Activated CD4-positive, alpha-beta T cell treated with anti-CD3 and anti-CD28 coated beads, Interleukin-2, amount 10 ng/mL, durations not matched to agents 7 days and 5 days (primary cell): ENCODE measurements at regions not wholly inside any gene's neighbourhood (a gene's known extent, or its start where the extent isn't known, plus 50 kb on each side); places are given as distances from the start of the nearest gene placed in this dataset.
"Not testable (repeated sequence)": the region's sequence is repeated elsewhere in the genome, so short reads cannot be mapped to it uniquely, and the experiment has no call there.

Experiments
- CTCF ChIA-PET: fragments of 350-600 bp; sonication (Branson Sonifier 250); formaldehyde crosslinking; loops from one replicate; lab custom pipeline; 2021; ENCODE audit warnings: antibody characterized with exemption; lab: Charles Lee
- POLR2A ChIA-PET: fragments of 350-600 bp; sonication (Branson Sonifier 250); formaldehyde crosslinking; loops from one replicate; lab custom pipeline; 2021; ENCODE audit warnings: antibody characterized with exemption; lab: Charles Lee
- DNase-seq: peaks from one replicate; pipeline ENCODE4 v3.0.0-alpha.2; 2020
- H3K27ac Mint-ChIP-seq: one replicate; pipeline ENCODE4 v1.8.0; 2021; ENCODE audit warnings: mild to moderate bottlenecking, moderate library complexity, mixed read lengths
- H3K27me3 Mint-ChIP-seq: one replicate; pipeline ENCODE4 v1.8.0; 2021; ENCODE audit warnings: mixed read lengths
- H3K36me3 Mint-ChIP-seq: one replicate; pipeline ENCODE4 v1.8.0; 2021; ENCODE audit warnings: low read depth, mixed read lengths
- H3K4me1 Mint-ChIP-seq: one replicate; pipeline ENCODE4 v1.8.0; 2021; ENCODE audit warnings: mixed read lengths
- H3K4me3 Mint-ChIP-seq: one replicate; pipeline ENCODE4 v1.8.0; 2021; ENCODE audit warnings: mild to moderate bottlenecking, moderate library complexity, mixed read lengths
- H3K9me3 Mint-ChIP-seq: one replicate; pipeline ENCODE4 v1.8.0; 2021; ENCODE audit warnings: mixed read lengths

GRCh38 chr16:22693638-22694340, 120.2 kb upstream of the HS3ST2 start:
- Mint-ChIP-seq H3K4me1 (no peaks in the 10 kb centered on the region), H3K9me3 (no peaks in the 10 kb centered on the region), H3K27me3 (peaks cover 5% of the 10 kb centered on the region), H3K27ac (no peak overlapping the region), H3K4me3 (no peak overlapping the region), H3K36me3 (no peaks in the 10 kb centered on the region)
- DNase-seq, result no peak
- POLR2A ChIA-PET, result no interaction called here
- CTCF ChIA-PET, result no interaction called here

- Mint-ChIP-seq H3K4me3 (no peak overlapping the region), H3K9me3 (no peaks in the 10 kb centered on the region), H3K36me3 (no peaks in the 10 kb centered on the region), H3K27ac (no peak overlapping the region), H3K27me3 (peaks cover 3% of the 10 kb centered on the region), H3K4me1 (no peaks in the 10 kb centered on the region)
- POLR2A ChIA-PET, result interaction anchor here (0.6 kb wide), 1 partner anchor 33 kb away, joined by 3 read pairs; no protein-coding TSS in a partner anchor
- CTCF ChIA-PET, result interaction anchor here (1.1 kb wide), 1 partner anchor 9 kb away, joined by 5 read pairs; no protein-coding TSS in a partner anchor
- no peak for DNase-seq
Observed at GRCh38 chr16:22694887-22695382, 119.0 kb upstream of the HS3ST2 start.

DNA sequence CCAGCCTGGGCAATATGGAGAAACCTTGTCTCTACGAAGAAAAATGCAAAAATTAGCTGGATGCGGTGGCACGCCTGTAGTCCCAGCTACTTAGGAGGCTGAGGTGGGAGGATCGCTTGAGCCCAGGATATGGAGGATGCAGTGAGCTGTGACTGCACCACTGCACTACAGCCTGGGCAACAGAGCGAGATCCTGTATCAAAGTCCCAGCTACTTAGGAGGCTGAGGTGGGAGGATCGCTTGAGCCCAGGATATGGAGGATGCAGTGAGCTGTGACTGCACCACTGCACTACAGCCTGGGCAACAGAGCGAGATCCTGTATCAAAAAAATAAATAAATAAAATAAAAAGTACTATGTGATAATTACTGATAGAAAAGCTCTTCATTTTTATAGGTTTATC, 118.2 kb upstream of the HS3ST2 start:
- H3K4me1 Mint-ChIP-seq, H3K27me3 Mint-ChIP-seq, H3K36me3 Mint-ChIP-seq, DNase-seq, H3K9me3 Mint-ChIP-seq, H3K4me3 Mint-ChIP-seq, H3K27ac Mint-ChIP-seq, POLR2A ChIA-PET: not testable (repeated sequence)
- CTCF ChIA-PET, result interaction anchor here (1.0 to 1.1 kb wide), 2 partner anchors 10 to 11 kb away, joined by 3 to 5 read pairs; no protein-coding TSS in a partner anchor

DNA sequence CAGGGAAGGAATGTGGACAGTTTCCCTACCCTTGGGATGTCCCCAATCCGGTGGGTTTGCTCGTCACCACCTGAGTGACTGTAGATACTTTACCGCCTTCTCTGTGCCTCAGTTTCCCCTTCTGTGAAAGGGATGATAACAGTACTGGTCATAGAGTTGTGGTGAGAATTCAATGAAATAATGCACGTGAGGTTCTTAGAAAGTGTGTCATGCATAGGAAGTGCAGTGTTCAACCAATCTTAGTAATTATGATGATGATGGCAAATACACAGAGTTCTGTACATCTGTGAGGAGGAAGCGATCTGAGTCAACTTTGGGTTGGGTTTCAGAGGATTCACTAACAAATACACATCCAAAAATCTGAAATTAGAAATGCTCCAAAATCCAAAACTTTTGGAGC, 114.6 kb upstream of the HS3ST2 start:
- no peak for DNase-seq
- H3K27me3 Mint-ChIP-seq, result peaks cover 6% of the 10 kb centered on the region
- H3K9me3 Mint-ChIP-seq, result no peaks in the 10 kb centered on the region
- H3K36me3 Mint-ChIP-seq, result no peaks in the 10 kb centered on the region
- no peaks in the 10 kb centered on the region for H3K4me1 Mint-ChIP-seq
- ChIA-PET CTCF (no interaction called here), POLR2A (no interaction called here)
- no peak overlapping the region for H3K4me3 Mint-ChIP-seq
- no peak overlapping the region for H3K27ac Mint-ChIP-seq

DNA sequence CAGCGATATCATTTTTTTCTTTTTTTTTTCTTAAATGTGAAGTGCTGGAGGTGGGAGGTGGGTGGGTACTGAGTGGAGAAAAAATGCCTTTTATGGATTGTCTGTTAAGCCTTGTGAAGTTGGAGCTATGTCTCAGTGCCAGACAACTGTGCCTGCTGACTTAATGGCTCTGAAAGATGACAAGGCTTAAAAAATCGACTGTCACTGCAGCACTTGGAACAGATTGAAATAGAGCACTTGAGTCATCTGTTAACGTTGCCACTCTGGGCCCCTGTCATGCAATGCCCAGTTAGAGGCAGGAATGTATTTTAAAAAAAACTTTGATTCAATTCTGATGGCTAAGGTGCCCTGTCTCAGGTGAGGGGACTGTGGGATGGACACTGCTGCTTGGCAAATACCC, 108.2 kb upstream of the HS3ST2 start:
- DNase-seq, result no peak
- POLR2A ChIA-PET, result no interaction called here
- H3K27me3 Mint-ChIP-seq, result peaks cover 3% of the 10 kb centered on the region
- H3K36me3 Mint-ChIP-seq, result no peaks in the 10 kb centered on the region
- H3K4me1 Mint-ChIP-seq, result no peaks in the 10 kb centered on the region
- H3K27ac Mint-ChIP-seq, result no peak overlapping the region
- CTCF ChIA-PET, result no interaction called here
- no peaks in the 10 kb centered on the region for H3K9me3 Mint-ChIP-seq
- H3K4me3 Mint-ChIP-seq, result no peak overlapping the region

- no peaks in the 10 kb centered on the region for H3K4me1 Mint-ChIP-seq
- no peaks in the 10 kb centered on the region for H3K36me3 Mint-ChIP-seq
- CTCF ChIA-PET, result no interaction called here
- no peak overlapping the region for H3K27ac Mint-ChIP-seq
- no peak overlapping the region for H3K4me3 Mint-ChIP-seq
- peaks cover 2% of the 10 kb centered on the region for H3K27me3 Mint-ChIP-seq
- POLR2A ChIA-PET, result no interaction called here
- no peak for DNase-seq
- peaks cover 10% of the 10 kb centered on the region for H3K9me3 Mint-ChIP-seq
Observed at GRCh38 chr16:22710326-22710725, 103.6 kb upstream of the HS3ST2 start.

DNA sequence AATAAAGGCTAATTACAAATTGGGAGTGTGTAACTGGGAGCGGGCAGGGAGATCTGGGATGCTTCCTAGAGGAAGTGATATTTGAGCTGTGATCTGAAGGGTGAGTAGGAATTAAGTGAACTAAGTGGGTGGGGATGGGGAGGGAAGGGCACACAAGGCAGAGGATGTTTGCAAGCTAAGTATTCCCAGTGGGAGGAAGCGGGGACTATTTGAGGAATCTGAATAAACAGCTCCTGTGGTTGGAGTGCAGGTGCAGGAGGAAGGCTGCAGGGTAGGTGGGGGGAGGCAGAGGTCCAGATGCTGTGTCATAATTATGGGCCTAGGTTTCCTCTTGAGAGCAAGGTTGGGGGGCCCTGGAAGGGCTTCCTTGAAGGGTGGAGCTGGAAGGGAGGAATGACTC, 102.1 kb upstream of the HS3ST2 start:
- DNase-seq, result no peak
- H3K9me3 Mint-ChIP-seq, result peaks cover 10% of the 10 kb centered on the region
- H3K27me3 Mint-ChIP-seq, result peaks cover 2% of the 10 kb centered on the region
- no peak overlapping the region for H3K4me3 Mint-ChIP-seq
- no peaks in the 10 kb centered on the region for H3K4me1 Mint-ChIP-seq
- CTCF ChIA-PET, result no interaction called here
- POLR2A ChIA-PET, result no interaction called here
- no peaks in the 10 kb centered on the region for H3K36me3 Mint-ChIP-seq
- H3K27ac Mint-ChIP-seq, result no peak overlapping the region

DNA sequence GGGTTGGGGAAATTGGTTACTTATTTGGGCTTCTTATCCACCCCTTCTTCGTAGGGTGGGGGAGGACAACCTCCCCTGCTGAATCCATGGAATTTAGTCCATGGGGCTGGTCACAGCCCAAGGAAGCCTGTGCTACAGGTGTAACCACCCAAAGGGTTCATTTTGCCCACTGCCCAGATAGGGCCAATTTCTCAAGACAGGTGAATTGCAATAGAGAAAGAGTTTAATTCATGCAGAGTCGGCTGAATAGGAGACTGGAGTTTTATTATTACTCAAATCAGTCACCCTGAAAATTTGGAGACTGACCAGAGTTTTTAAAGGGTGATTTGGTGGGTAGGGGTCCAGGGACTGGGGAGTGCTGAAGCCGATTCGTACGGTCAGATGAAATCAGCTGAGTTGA, 101.5 kb upstream of the HS3ST2 start:
- Mint-ChIP-seq H3K4me3 (no peak overlapping the region), H3K4me1 (no peaks in the 10 kb centered on the region), H3K27me3 (peaks cover 2% of the 10 kb centered on the region), H3K9me3 (peaks cover 10% of the 10 kb centered on the region), H3K36me3 (no peaks in the 10 kb centered on the region), H3K27ac (no peak overlapping the region)
- POLR2A ChIA-PET, result no interaction called here
- CTCF ChIA-PET, result no interaction called here
- DNase-seq, result no peak

GRCh38 chr16:22718598-22718997, 95.4 kb upstream of the HS3ST2 start:
- H3K4me1 Mint-ChIP-seq, POLR2A ChIA-PET, H3K4me3 Mint-ChIP-seq, DNase-seq, CTCF ChIA-PET, H3K27me3 Mint-ChIP-seq, H3K36me3 Mint-ChIP-seq, H3K27ac Mint-ChIP-seq, H3K9me3 Mint-ChIP-seq: not testable (repeated sequence)

- no peak for DNase-seq
- POLR2A ChIA-PET, result no interaction called here
- Mint-ChIP-seq H3K27ac (no peak overlapping the region), H3K36me3 (no peaks in the 10 kb centered on the region), H3K4me1 (no peaks in the 10 kb centered on the region), H3K4me3 (no peak overlapping the region), H3K27me3 (peaks cover 4% of the 10 kb centered on the region), H3K9me3 (no peaks in the 10 kb centered on the region)
- CTCF ChIA-PET, result interaction anchor here (1.5 kb wide), 1 partner anchor 16 kb away, joined by 3 read pairs; no protein-coding TSS in a partner anchor
Observed at GRCh38 chr16:22719945-22720344, 94.0 kb upstream of the HS3ST2 start.

GRCh38 chr16:22721511-22722100, 92.4 kb upstream of the HS3ST2 start:
- Mint-ChIP-seq H3K4me3 (no peak overlapping the region), H3K36me3 (no peaks in the 10 kb centered on the region), H3K27me3 (peaks cover 7% of the 10 kb centered on the region), H3K9me3 (no peaks in the 10 kb centered on the region), H3K4me1 (no peaks in the 10 kb centered on the region), H3K27ac (no peak overlapping the region)
- POLR2A ChIA-PET, result no interaction called here
- CTCF ChIA-PET, result no interaction called here
- no peak for DNase-seq

DNA sequence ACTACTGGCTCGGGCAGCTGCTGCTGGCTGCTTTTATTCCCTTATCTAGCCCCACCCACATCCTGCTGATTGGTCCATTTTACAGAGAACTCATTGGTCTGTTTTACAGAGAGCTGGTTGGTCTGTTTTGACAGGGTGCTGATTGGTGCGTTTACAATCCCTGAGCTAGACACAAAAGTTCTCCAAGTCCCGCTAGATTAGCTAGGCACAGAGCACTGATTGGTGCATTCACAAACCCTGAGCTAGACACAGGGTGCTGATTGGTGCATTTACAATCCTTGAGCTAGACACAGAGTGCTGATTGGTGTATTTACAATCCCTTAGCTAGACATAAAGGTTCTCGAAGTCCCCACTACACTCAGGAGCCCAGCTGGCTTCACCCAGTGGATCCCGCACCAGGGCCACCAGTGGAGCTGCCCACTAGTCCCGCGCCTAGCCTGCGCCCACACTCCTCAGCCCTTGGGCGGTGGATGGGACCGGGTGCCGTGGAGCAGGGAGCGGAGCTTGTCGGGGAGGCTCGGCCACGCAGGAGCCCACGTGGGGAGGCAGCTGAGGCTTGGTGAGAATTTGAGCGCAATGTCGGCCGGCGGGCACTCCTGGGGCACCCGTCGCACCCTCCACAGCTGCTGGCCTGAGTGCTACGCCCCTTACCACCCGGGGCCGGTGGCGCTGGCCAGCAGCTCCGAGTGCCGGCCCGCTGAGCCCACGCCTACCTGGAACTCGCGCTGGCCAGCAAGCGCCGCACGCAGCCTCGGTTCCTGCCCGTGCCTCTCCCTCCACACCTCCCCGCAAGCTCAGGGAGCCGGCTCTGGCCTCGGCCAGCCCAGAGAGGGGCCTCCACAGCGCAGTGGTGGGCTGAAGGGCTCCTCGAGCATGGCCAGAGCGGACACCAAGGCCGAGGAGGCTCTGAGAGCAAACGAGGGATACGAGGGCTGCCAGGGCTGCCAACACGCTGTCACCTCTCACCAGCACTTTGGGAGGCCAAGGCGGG, 91.1 kb upstream of the HS3ST2 start:
- H3K27ac Mint-ChIP-seq, H3K4me3 Mint-ChIP-seq, CTCF ChIA-PET, H3K27me3 Mint-ChIP-seq, H3K36me3 Mint-ChIP-seq, H3K9me3 Mint-ChIP-seq, DNase-seq, H3K4me1 Mint-ChIP-seq, POLR2A ChIA-PET: not testable (repeated sequence)

DNA sequence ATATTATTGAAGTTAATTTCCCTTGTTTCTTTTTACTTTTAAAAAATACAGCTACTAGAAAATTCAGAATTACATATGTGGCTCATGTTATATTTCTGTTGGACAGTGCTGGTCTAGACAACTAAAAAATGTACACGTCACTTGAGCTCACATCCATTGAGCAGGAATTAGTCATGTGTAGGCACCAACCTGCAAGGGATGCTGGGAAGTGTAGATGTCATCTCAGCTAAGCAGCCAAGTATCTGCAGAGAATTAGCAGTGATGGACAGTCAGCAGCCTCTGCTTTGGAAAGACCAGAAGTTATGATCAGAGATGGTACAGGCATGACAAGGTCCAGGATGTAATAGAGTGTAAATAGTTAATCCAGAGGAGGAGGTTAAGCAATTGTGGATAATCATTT, 87.1 kb upstream of the HS3ST2 start:
- no peaks in the 10 kb centered on the region for H3K9me3 Mint-ChIP-seq
- H3K27ac Mint-ChIP-seq, result no peak overlapping the region
- no peaks in the 10 kb centered on the region for H3K36me3 Mint-ChIP-seq
- DNase-seq, result no peak
- H3K4me3 Mint-ChIP-seq, result no peak overlapping the region
- ChIA-PET CTCF (no interaction called here), POLR2A (no interaction called here)
- no peaks in the 10 kb centered on the region for H3K4me1 Mint-ChIP-seq
- peaks cover 16% of the 10 kb centered on the region for H3K27me3 Mint-ChIP-seq
